IMR-90 (cell line): ENCODE measurements at regions not wholly inside any gene's neighbourhood (a gene's known extent, or its start where the extent isn't known, plus 50 kb on each side); places are given as distances from the start of the nearest gene placed in this dataset.

ENCODE experiments used
- ATAC-seq: fragments of 200-7000 bp; cut with Tn5 transposase; 2 replicates; pipeline ENCODE4 v1.9.1; 2020; ENCODE audit warnings: low read depth, mild to moderate bottlenecking, moderate library complexity
- BruUV-seq: library from RNA; stranded (reverse); fragments of 400-500 nt; replicated peaks from 2 replicates; lab custom pipeline; 2021; lab: Mats Ljungman, UMichigan
- CTCF ChIA-PET: fragments of 300-600 bp; formaldehyde crosslinking; extraction: SDS; loops from one replicate; lab custom pipeline; 2021; ENCODE audit warnings: antibody characterized with exemption; lab: Yijun Ruan, JAX
- POLR2A ChIA-PET: fragments of 300-600 bp; sonication (Branson Sonifier 250); formaldehyde crosslinking; loops from one replicate; lab custom pipeline; 2022; ENCODE audit warnings: antibody characterized with exemption; ENCODE audit not compliant: unreplicated experiment; lab: Charles Lee
- DNase-seq: peaks from one replicate; pipeline ENCODE4 v3.0.0; 2013
- H2AFZ ChIP-seq: replicated peaks from 2 replicates; pipeline ENCODE3; 2013; ENCODE audit warnings: low read length, mild to moderate bottlenecking; ENCODE audit not compliant: poor library complexity
- H2AK5ac ChIP-seq: 2 replicates; pipeline ENCODE4 v1.6.1; 2013; ENCODE audit warnings: low read depth, low read length, inconsistent platforms
- H2AK9ac ChIP-seq: replicated peaks from 2 replicates; pipeline ENCODE3; 2013; ENCODE audit warnings: mild to moderate bottlenecking, low read depth, low read length, moderate library complexity; ENCODE audit not compliant: poor library complexity
- H2BK120ac ChIP-seq: 2 replicates; pipeline ENCODE4 v1.6.1; 2013; ENCODE audit warnings: low read depth, low read length, inconsistent platforms
- H2BK15ac ChIP-seq: 3 replicates; pipeline ENCODE4 v1.6.1; 2013; ENCODE audit warnings: low read depth, low read length, inconsistent platforms
- H2BK20ac ChIP-seq: 2 replicates; pipeline ENCODE4 v1.6.1; 2013; ENCODE audit warnings: low read depth, mild to moderate bottlenecking, inconsistent platforms, low read length, moderate library complexity
- H2BK5ac ChIP-seq: 2 replicates; pipeline ENCODE4 v1.6.1; 2013; ENCODE audit warnings: mild to moderate bottlenecking, low read depth, low read length, inconsistent platforms; ENCODE audit not compliant: poor library complexity, severe bottlenecking
- H3K14ac ChIP-seq: replicated peaks from 2 replicates; pipeline ENCODE4 v1.6.1; 2013; ENCODE audit warnings: low read depth, low read length, inconsistent platforms
- H3K18ac ChIP-seq: 2 replicates; pipeline ENCODE4 v1.6.1; 2013; ENCODE audit warnings: low read depth, low read length, control low read depth
- H3K23ac ChIP-seq: 2 replicates; pipeline ENCODE4 v1.6.1; 2013; ENCODE audit warnings: low read depth, low read length, inconsistent platforms
- H3K27ac ChIP-seq: 2 replicates; pipeline ENCODE4 v1.5.1; 2013; ENCODE audit warnings: mild to moderate bottlenecking, control low read depth, low read length; ENCODE audit not compliant: insufficient read depth
- H3K27me3 ChIP-seq: 2 replicates; pipeline ENCODE4 v1.6.1; 2013; ENCODE audit warnings: low read length; ENCODE audit not compliant: control insufficient read depth, insufficient read depth
- H3K36me3 ChIP-seq: 2 replicates; pipeline ENCODE4 v1.6.1; 2013; ENCODE audit warnings: low read length, mixed read lengths; ENCODE audit not compliant: control insufficient read depth, insufficient read depth
- H3K4ac ChIP-seq: 2 replicates; pipeline ENCODE4 v1.6.1; 2013; ENCODE audit warnings: low read depth, low read length, inconsistent platforms
- H3K4me1 ChIP-seq: 2 replicates; pipeline ENCODE4 v1.6.1; 2013; ENCODE audit warnings: low read length, mixed read lengths; ENCODE audit not compliant: control insufficient read depth, insufficient read depth
- H3K4me2 ChIP-seq: 2 replicates; pipeline ENCODE4 v1.6.1; 2013; ENCODE audit warnings: low read depth, mild to moderate bottlenecking, control low read depth, low read length, moderate library complexity
- H3K4me3 ChIP-seq: 2 replicates; pipeline ENCODE4 v1.5.1; 2013; ENCODE audit warnings: low read depth, mild to moderate bottlenecking, control low read depth, low read length, moderate library complexity; ENCODE audit not compliant: insufficient read depth
- H3K56ac ChIP-seq: 2 replicates; pipeline ENCODE4 v1.6.1; 2013; ENCODE audit warnings: low read length, inconsistent platforms; ENCODE audit not compliant: insufficient read depth; ENCODE audit errors: extremely low read depth
- H3K79me1 ChIP-seq, 2 experiments: 2 replicates each; pipeline ENCODE4 v1.6.1; 2013; ENCODE audit warnings: low read length in 2 of 2, inconsistent platforms in 1 of 2, low read depth in 1 of 2
- H3K9ac ChIP-seq: 2 replicates; pipeline ENCODE4 v1.6.1; 2013; ENCODE audit warnings: low read depth, low read length, control low read depth
- H3K9me1 ChIP-seq: 2 replicates; pipeline ENCODE4 v1.6.1; 2013; ENCODE audit warnings: low read length, inconsistent platforms; ENCODE audit not compliant: insufficient read depth
- H3K9me3 ChIP-seq: 2 replicates; pipeline ENCODE4 v1.6.1; 2013; ENCODE audit warnings: low read length; ENCODE audit not compliant: control insufficient read depth, insufficient read depth
- H4K20me1 ChIP-seq: 2 replicates; pipeline ENCODE4 v1.6.1; 2013; ENCODE audit warnings: low read length, inconsistent platforms; ENCODE audit not compliant: insufficient read depth
- H4K5ac ChIP-seq: 2 replicates; pipeline ENCODE4 v1.6.1; 2013; ENCODE audit warnings: mild to moderate bottlenecking, low read depth, low read length, control low read depth
- H4K8ac ChIP-seq, 2 experiments: 2 replicates each; pipeline ENCODE4 v1.6.1; 2013; ENCODE audit warnings: low read depth in 2 of 2, low read length in 2 of 2, control low read depth in 1 of 2, inconsistent platforms in 1 of 2
- H4K91ac ChIP-seq: 2 replicates; pipeline ENCODE4 v1.6.1; 2013; ENCODE audit warnings: low read depth, low read length, inconsistent platforms; ENCODE audit not compliant: insufficient read depth
- BHLHE40 ChIP-seq: fragments of 150-350 bp; IDR thresholded peaks from 2 replicates; pipeline ENCODE4 v1.6.1; 2016; ENCODE audit warnings: mild to moderate bottlenecking, low read depth, low read length
- CEBPB ChIP-seq: IDR thresholded peaks from 2 replicates; pipeline ENCODE4 v1.6.1; 2012; ENCODE audit warnings: low read depth, low read length, improper control_type of control experiment
- CHD1 ChIP-seq: IDR thresholded peaks from 2 replicates; pipeline ENCODE4 v1.6.1; 2012; ENCODE audit warnings: low read depth, low read length, improper control_type of control experiment
- CTCF ChIP-seq: conservative IDR thresholded peaks from 2 replicates; pipeline ENCODE4 v1.5.1; 2012; ENCODE audit warnings: mild to moderate bottlenecking, low read depth, low read length, improper control_type of control experiment
- ELK1 ChIP-seq: fragments of 150-350 bp; IDR thresholded peaks from 2 replicates; pipeline ENCODE4 v1.6.1; 2016; ENCODE audit warnings: low read depth, mild to moderate bottlenecking, low read length, moderate library complexity, borderline replicate concordance
- FOS ChIP-seq: fragments of 150-350 bp; IDR thresholded peaks from 2 replicates; pipeline ENCODE4 v1.6.1; 2016; ENCODE audit warnings: low read depth, low read length
- MAFK ChIP-seq: IDR thresholded peaks from 2 replicates; pipeline ENCODE4 v1.6.1; 2012; ENCODE audit warnings: low read depth, low read length, improper control_type of control experiment
- MAZ ChIP-seq: IDR thresholded peaks from 2 replicates; pipeline ENCODE4 v1.6.1; 2012; ENCODE audit warnings: low read depth, mild to moderate bottlenecking, low read length, improper control_type of control experiment, moderate library complexity, borderline replicate concordance
- MXI1 ChIP-seq: IDR thresholded peaks from 2 replicates; pipeline ENCODE4 v1.6.1; 2012; ENCODE audit warnings: low read depth, mild to moderate bottlenecking, low read length, moderate library complexity, borderline replicate concordance
- NFE2L2 ChIP-seq: fragments of 150-350 bp; IDR thresholded peaks from 2 replicates; pipeline ENCODE4 v1.6.1; 2016; ENCODE audit warnings: low read depth, mild to moderate bottlenecking, low read length
- POLR2A ChIP-seq: IDR thresholded peaks from 2 replicates; pipeline ENCODE4 v1.6.1; 2012; ENCODE audit warnings: mild to moderate bottlenecking, low read depth, low read length
- RAD21 ChIP-seq: IDR thresholded peaks from 2 replicates; pipeline ENCODE4 v1.6.1; 2012; ENCODE audit warnings: low read length, improper control_type of control experiment
- RCOR1 ChIP-seq: IDR thresholded peaks from 2 replicates; pipeline ENCODE4 v1.6.1; 2012; ENCODE audit warnings: mild to moderate bottlenecking, low read length, improper control_type of control experiment; ENCODE audit not compliant: insufficient replicate concordance
- RFX5 ChIP-seq: IDR thresholded peaks from 2 replicates; pipeline ENCODE4 v1.8.0; 2012; ENCODE audit warnings: low read depth, mild to moderate bottlenecking, low read length, moderate library complexity
- WGBS, 2 experiments: methylation state at CpG; one replicate each; pipeline versions ENCODE4 v1.1.5 to v1.1.7; 2013; ENCODE audit warnings: missing lambda C conversion rate in 2 of 2; ENCODE audit not compliant: insufficient read length in 1 of 2; ENCODE audit errors: extremely low coverage in 2 of 2; 5-methylcytosine and 5-hydroxymethylcytosine counted together
- dilution Hi-C: fragments of 300-500 bp; cut with HindIII; formaldehyde crosslinking; loops from one replicate; pipeline ENCODE4 v1.14.3; 2018; ENCODE audit warnings: low sequenced_read_pairs; ENCODE audit not compliant: unreplicated experiment
- in situ Hi-C: fragments of 300-500 bp; cut with MboI; formaldehyde crosslinking; loops from 3 replicates; pipeline ENCODE4 v1.14.3; 2019; ENCODE audit warnings: low sequenced_read_pairs, inconsistent platforms, mixed read lengths
- intact Hi-C: fragments of 100-400 bp; cut with micrococcal nuclease; formaldehyde crosslinking; loops from 2 replicates; pipeline ENCODE4 v1.10.0; 2022

GRCh38 chr7:130910949-130911944, 177.2 kb upstream of the KLF14 start:
- CTCF ChIA-PET: interaction anchor here (0.8 to 1.4 kb wide), 2 partner anchors 14 to 29 kb away, joined by 3 to 6 read pairs; no protein-coding TSS in a partner anchor
- Histone ChIP-seq H3K4me3 (peak overlapping the region; percentile 87), H3K4me1 (peaks cover 26% of the 10 kb centered on the region), H4K20me1 (peaks cover 38% of the 10 kb centered on the region), H3K9me3 (no peaks in the 10 kb centered on the region), H3K23ac (peak overlapping the region; percentile 100), H3K4ac (peak overlapping the region; percentile 95), H3K36me3 (peaks cover 22% of the 10 kb centered on the region), H2AK9ac (peak overlapping the region; percentile 68), H4K8ac (peak overlapping the region; percentile 80 to 91), H2BK15ac (peak overlapping the region; percentile 58; the same call in 2 of the 3 replicates), H2BK5ac (peak overlapping the region; percentile 100), H3K9me1 (no peaks in the 10 kb centered on the region), H3K18ac (peak overlapping the region; percentile 98), H3K9ac (peak overlapping the region; percentile 99), H3K79me1 (peaks cover 5 to 14% of the 10 kb centered on the region in 2 experiments; a peak in 3 of 4 replicates), H3K14ac (peak overlapping the region; percentile 100), H3K56ac (peak overlapping the region; percentile 99), H2BK120ac (peak overlapping the region; percentile 89), H4K5ac (peak overlapping the region; percentile 94), H2BK20ac (peak overlapping the region; percentile 88), H2AK5ac (peak overlapping the region; percentile 96), H3K27me3 (no peaks in the 10 kb centered on the region), H3K4me2 (peak overlapping the region; percentile 94), H3K27ac (peak overlapping the region; percentile 92), H4K91ac (peak overlapping the region; percentile 92), H2AFZ (no peak overlapping the region)
- POLR2A ChIA-PET: interaction anchor here (0.5 to 2.9 kb wide), 11 partner anchors 7 to 81 kb away, joined by 3 to 23 read pairs (median 3); no protein-coding TSS in a partner anchor
- in situ Hi-C loops (no loop called here), dilution Hi-C loops (no loop called here), intact Hi-C loops (loop anchor here (5.0 kb wide), 2 partner anchors 131 to 196 kb away; no protein-coding TSS in a partner anchor)
- ATAC-seq: peak; percentile 9
- TSS peak; percentile 30 for BruUV-seq
- DNase-seq: peak; percentile 63
- 21% methylated on average over 2 of the region's 7 CpGs; no CpG with 5 or more reads in 1 of the 2 experiments for WGBS, 2 experiments
- TF ChIP-seq MXI1 (no peak), FOS (no peak), MAZ (no peak), ELK1 (no peak), RAD21 (no peak), CTCF (no peak), RCOR1 (no peak), BHLHE40 (no peak), POLR2A (peak; percentile 16; the same call in 1 of the 2 replicates), NFE2L2 (no peak), RFX5 (no peak), MAFK (no peak), CHD1 (peak; percentile 62), CEBPB (no peak)
